Glutamatergic neuron (in vitro differentiated cells): ENCODE measurements at regions not wholly inside any gene's neighbourhood (a gene's known extent, or its start where the extent isn't known, plus 50 kb on each side); places are given as distances from the start of the nearest gene placed in this dataset.

Experiments
- DNase-seq: peaks from one replicate; pipeline ENCODE4 v3.0.0; 2022
- H3K27ac Mint-ChIP-seq: one replicate; pipeline ENCODE4 v1.8.0; 2020; ENCODE audit warnings: mild to moderate bottlenecking, mixed read lengths, inconsistent platforms; ENCODE audit not compliant: unreplicated experiment
- H3K27me3 Mint-ChIP-seq: one replicate; pipeline ENCODE4 v1.8.0; 2020; ENCODE audit warnings: mild to moderate bottlenecking, moderate library complexity, mixed read lengths, inconsistent platforms; ENCODE audit not compliant: unreplicated experiment
- H3K36me3 Mint-ChIP-seq: one replicate; pipeline ENCODE4 v1.8.0; 2020; ENCODE audit warnings: mild to moderate bottlenecking, mixed read lengths, inconsistent platforms; ENCODE audit not compliant: unreplicated experiment
- H3K4me1 Mint-ChIP-seq: one replicate; pipeline ENCODE4 v1.8.0; 2020; ENCODE audit warnings: mild to moderate bottlenecking, low read depth, mixed read lengths, inconsistent platforms; ENCODE audit not compliant: unreplicated experiment
- H3K4me3 Mint-ChIP-seq: one replicate; pipeline ENCODE4 v1.8.0; 2020; ENCODE audit warnings: mild to moderate bottlenecking, mixed read lengths, inconsistent platforms; ENCODE audit not compliant: unreplicated experiment
- H3K9me3 Mint-ChIP-seq: one replicate; pipeline ENCODE4 v1.8.0; 2020; ENCODE audit warnings: mild to moderate bottlenecking, moderate library complexity, mixed read lengths, inconsistent platforms; ENCODE audit not compliant: unreplicated experiment
- CTCF ChIP-seq: fragments of 200-600 bp; sonication (generic); IDR thresholded peaks from one replicate; pipeline ENCODE4 v1.5.0; 2021; ENCODE audit not compliant: partially characterized antibody, unreplicated experiment

DNA sequence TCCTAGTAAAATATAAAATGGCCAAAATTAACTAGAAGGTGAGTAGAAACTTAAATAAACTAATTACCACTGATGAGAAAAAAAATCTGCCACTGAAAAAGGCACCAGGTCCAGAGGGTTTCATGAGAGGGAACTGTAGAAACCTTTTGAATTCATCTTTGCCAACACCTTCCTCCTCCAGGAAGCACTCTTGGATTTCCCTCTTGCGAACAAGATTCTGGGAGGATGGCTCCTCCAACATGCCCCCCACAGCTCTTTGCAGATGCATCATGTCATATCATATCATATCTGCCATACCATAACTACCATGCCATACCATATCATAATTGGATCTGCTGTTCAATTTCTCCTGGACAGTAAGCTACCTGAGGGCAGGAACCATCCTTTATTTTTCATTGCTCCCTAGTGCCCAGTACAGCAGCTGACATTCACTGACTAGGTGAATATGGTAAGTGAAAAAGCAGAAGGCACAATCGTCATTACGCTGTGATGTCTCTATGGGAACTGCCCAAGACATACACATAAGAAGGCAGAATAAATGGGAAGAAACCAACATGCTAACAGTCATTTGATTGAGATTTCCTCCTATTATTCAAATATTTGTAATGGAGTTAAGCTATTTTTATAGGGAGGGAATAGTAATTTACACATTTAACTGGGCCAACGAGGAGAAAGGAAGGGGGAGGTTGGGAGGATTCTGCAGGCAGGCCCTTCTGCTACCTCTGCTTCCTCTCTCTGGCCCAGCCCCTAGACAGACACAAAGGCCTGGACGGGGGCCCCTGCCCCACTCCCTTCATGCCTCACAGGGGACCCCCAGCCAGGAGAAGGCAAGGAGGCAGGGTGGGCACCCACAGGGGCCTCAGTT lies 110.1 kb upstream of the SMURF2 start:
- Mint-ChIP-seq H3K27ac (no peak overlapping the region), H3K4me1 (peaks cover 11% of the 10 kb centered on the region), H3K27me3 (peaks cover 11% of the 10 kb centered on the region), H3K4me3 (no peak overlapping the region), H3K9me3 (peaks cover 12% of the 10 kb centered on the region), H3K36me3 (peaks cover 6% of the 10 kb centered on the region)
- no peak for TF ChIP-seq CTCF
- no peak for DNase-seq

DNA sequence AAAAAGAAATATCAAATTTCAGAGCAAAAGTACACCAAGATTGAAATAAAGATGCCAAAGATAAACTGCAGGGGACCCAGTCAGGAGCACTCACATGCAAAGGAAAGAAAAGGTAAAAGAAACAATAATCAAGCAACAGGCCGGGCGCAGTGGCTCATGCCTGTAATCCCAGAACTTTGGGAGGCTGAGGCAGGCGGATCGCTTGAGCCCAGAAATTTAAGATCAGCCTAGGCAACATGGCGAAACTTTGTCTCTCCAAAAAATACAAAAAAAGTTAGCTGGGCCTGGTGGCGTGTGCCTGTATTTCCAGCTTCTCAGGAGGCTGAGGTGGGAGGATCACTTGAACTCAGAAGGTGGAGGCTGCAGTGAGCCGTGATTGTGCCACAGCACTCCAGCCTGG lies 107.6 kb upstream of the SMURF2 start:
- H3K9me3 Mint-ChIP-seq = no peaks in the 10 kb centered on the region
- no peaks in the 10 kb centered on the region for H3K4me1 Mint-ChIP-seq

GRCh38 chr17:64767269-64767997 lies 105.3 kb upstream of the SMURF2 start:
- H3K4me3 Mint-ChIP-seq = no peak overlapping the region
- peaks cover 6% of the 10 kb centered on the region for H3K36me3 Mint-ChIP-seq
- DNase-seq = no peak
- TF ChIP-seq CTCF = no peak
- no peaks in the 10 kb centered on the region for H3K4me1 Mint-ChIP-seq
- H3K27ac Mint-ChIP-seq = no peak overlapping the region
- no peaks in the 10 kb centered on the region for H3K27me3 Mint-ChIP-seq
- H3K9me3 Mint-ChIP-seq = no peaks in the 10 kb centered on the region

More for the DNA sequence above, 107.6 kb upstream of the SMURF2 start:
- Mint-ChIP-seq H3K36me3 (peaks cover 6% of the 10 kb centered on the region), H3K4me3 (no peak overlapping the region), H3K27ac (no peak overlapping the region), H3K27me3 (peaks cover 2% of the 10 kb centered on the region)
- no peak for TF ChIP-seq CTCF
- DNase-seq = no peak

GRCh38 chr17:64765191-64765889 lies 103.2 kb upstream of the SMURF2 start:
- H3K4me1 Mint-ChIP-seq = no peaks in the 10 kb centered on the region
- peak overlapping the region; percentile 74 for H3K27ac Mint-ChIP-seq
- DNase-seq = no peak
- H3K9me3 Mint-ChIP-seq = no peaks in the 10 kb centered on the region
- no peak overlapping the region for H3K4me3 Mint-ChIP-seq
- no peaks in the 10 kb centered on the region for H3K36me3 Mint-ChIP-seq
- TF ChIP-seq CTCF = no peak
- no peaks in the 10 kb centered on the region for H3K27me3 Mint-ChIP-seq
